Keratinocyte (primary cell): ENCODE measurements at regions not wholly inside any gene's neighbourhood (a gene's known extent, or its start where the extent isn't known, plus 50 kb on each side); places are given as distances from the start of the nearest gene placed in this dataset.

Experiments
- DNase-seq: peaks from one replicate; pipeline ENCODE4 v3.0.0-alpha.2; 2011; ENCODE audit warnings: low read depth, missing footprints, low spot score
- FAIRE-seq: peaks from 2 replicates; lab custom pipeline; 2011; peaks lifted over from hg19 to GRCh38; lab: Jason Lieb, UNC
- H2AFZ ChIP-seq: 2 replicates; pipeline ENCODE4 v1.6.0; 2012; ENCODE audit warnings: low read length, control low read depth, inconsistent platforms; ENCODE audit not compliant: control insufficient read depth
- H3K27ac ChIP-seq: 2 replicates; pipeline ENCODE4 v1.5.1; 2011; ENCODE audit warnings: low read length; ENCODE audit not compliant: control insufficient read depth, insufficient read depth
- H3K27me3 ChIP-seq: 3 replicates; pipeline ENCODE4 v1.6.0; 2011; ENCODE audit warnings: low read length; ENCODE audit not compliant: control insufficient read depth, insufficient read depth; ENCODE audit errors: extremely low read depth
- H3K36me3 ChIP-seq, 2 experiments: 2 replicates in 1 of 2; 3 replicates in 1 of 2; pipeline ENCODE4 v1.5.1; 2011; ENCODE audit warnings: low read length in 2 of 2, mild to moderate bottlenecking in 1 of 2; ENCODE audit not compliant: control insufficient read depth in 2 of 2, insufficient read depth in 2 of 2; ENCODE audit errors: extremely low read depth in 1 of 2
- H3K4me1 ChIP-seq: 3 replicates; pipeline ENCODE4 v1.5.1; 2011; ENCODE audit warnings: low read length; ENCODE audit not compliant: control insufficient read depth, insufficient read depth; ENCODE audit errors: extremely low read depth
- H3K4me2 ChIP-seq: 3 replicates; pipeline ENCODE4 v1.6.0; 2011; ENCODE audit warnings: low read depth, low read length; ENCODE audit not compliant: control insufficient read depth, insufficient read depth; ENCODE audit errors: extremely low read depth
- H3K4me3 ChIP-seq, 3 experiments: fragments of 200-600 bp in 1 of 3; sonication (generic) in 1 of 3; 2 replicates in 2 of 3; 3 replicates in 1 of 3; pipeline ENCODE4 v1.5.1; 2011 to 2016; ENCODE audit warnings: low read length in 3 of 3, mild to moderate bottlenecking in 3 of 3, control low read depth in 2 of 3, inconsistent platforms in 1 of 3, low read depth in 1 of 3, mixed read lengths in 1 of 3, mixed run types in 1 of 3, moderate library complexity in 1 of 3; ENCODE audit not compliant: control insufficient read depth in 2 of 3, insufficient read depth in 2 of 3; ENCODE audit errors: extremely low read depth in 1 of 3
- H3K79me2 ChIP-seq: 2 replicates; pipeline ENCODE4 v1.6.0; 2012; ENCODE audit warnings: low read length; ENCODE audit not compliant: control insufficient read depth, insufficient read depth
- H3K9ac ChIP-seq: 3 replicates; pipeline ENCODE4 v1.6.0; 2011; ENCODE audit warnings: low read length; ENCODE audit not compliant: control insufficient read depth, insufficient read depth; ENCODE audit errors: extremely low read depth
- H3K9me1 ChIP-seq: 3 replicates; pipeline ENCODE4 v1.6.0; 2011; ENCODE audit warnings: low read length; ENCODE audit not compliant: control insufficient read depth, insufficient read depth; ENCODE audit errors: extremely low read depth
- H3K9me3 ChIP-seq: 2 replicates; pipeline ENCODE4 v1.5.1; 2012; ENCODE audit warnings: low read depth, low read length; ENCODE audit not compliant: control insufficient read depth
- H4K20me1 ChIP-seq: 3 replicates; pipeline ENCODE4 v1.6.0; 2011; ENCODE audit warnings: low read length; ENCODE audit not compliant: control insufficient read depth, insufficient read depth; ENCODE audit errors: extremely low read depth
- CTCF ChIP-seq, 3 experiments: IDR thresholded peaks in 1 of 3; conservative IDR thresholded peaks in 1 of 3; optimal IDR thresholded peaks in 1 of 3; 2 replicates in 2 of 3; 3 replicates in 1 of 3; pipeline versions ENCODE3 to v1.5.1; 2011; ENCODE audit warnings: low read length in 3 of 3, mild to moderate bottlenecking in 3 of 3, moderate library complexity in 2 of 3, control low read depth in 1 of 3, inconsistent platforms in 1 of 3; ENCODE audit not compliant: insufficient read depth in 2 of 3; ENCODE audit errors: extremely low read depth in 1 of 3
- EZH2 ChIP-seq: IDR thresholded peaks from one replicate; pipeline ENCODE4 v1.6.1; 2012; ENCODE audit warnings: inconsistent platforms, mild to moderate bottlenecking, low read length, moderate library complexity
- dilution Hi-C: fragments of 300-500 bp; cut with MboI; formaldehyde crosslinking; loops from one replicate; pipeline ENCODE4 v1.7.0; 2020; ENCODE audit warnings: low sequenced_read_pairs; ENCODE audit not compliant: extremely low pct_ligation_motif_present

GRCh38 chr7:137165786-137166185 lies 177.7 kb downstream of the PTN start:
- Histone ChIP-seq H3K9me3 (no peaks in the 10 kb centered on the region), H3K36me3 (no peaks in the 10 kb centered on the region), H3K27ac (no peak overlapping the region), H2AFZ (no peak overlapping the region), H3K4me3 (no peak overlapping the region), H3K4me2 (no peak overlapping the region), H3K9me1 (no peaks in the 10 kb centered on the region), H3K9ac (no peak overlapping the region), H3K79me2 (no peaks in the 10 kb centered on the region), H4K20me1 (no peaks in the 10 kb centered on the region), H3K4me1 (no peaks in the 10 kb centered on the region), H3K27me3 (no peaks in the 10 kb centered on the region)
- no peak for TF ChIP-seq CTCF (optimal IDR thresholded peaks at IDR 0.05 in 1 of 3, IDR thresholded peaks at IDR 0.05 in 1 of 3, conservative IDR thresholded peaks at IDR 0.05 in 1 of 3; ENCODE audit: extremely low read depth in 1 of 3, insufficient read depth in 2 of 3, low read length in 3 of 3)
- no peak for TF ChIP-seq EZH2
- DNase-seq (no peak), FAIRE-seq (no peak)
- dilution Hi-C loops = no loop called here

GRCh38 chr7:137165241-137165640 lies 178.3 kb downstream of the PTN start:
- Histone ChIP-seq H3K4me1 (no peaks in the 10 kb centered on the region), H3K4me3 (no peak overlapping the region), H4K20me1 (no peaks in the 10 kb centered on the region), H3K79me2 (no peaks in the 10 kb centered on the region), H3K27me3 (no peaks in the 10 kb centered on the region), H3K4me2 (no peak overlapping the region), H3K9ac (no peak overlapping the region), H3K36me3 (no peaks in the 10 kb centered on the region), H2AFZ (no peak overlapping the region), H3K9me3 (no peaks in the 10 kb centered on the region), H3K9me1 (no peaks in the 10 kb centered on the region), H3K27ac (no peak overlapping the region)
- DNase-seq (no peak), FAIRE-seq (no peak)
- no peak for TF ChIP-seq CTCF (optimal IDR thresholded peaks at IDR 0.05 in 1 of 3, IDR thresholded peaks at IDR 0.05 in 1 of 3, conservative IDR thresholded peaks at IDR 0.05 in 1 of 3; ENCODE audit: extremely low read depth in 1 of 3, insufficient read depth in 2 of 3, low read length in 3 of 3)
- no peak for TF ChIP-seq EZH2
- dilution Hi-C loops = no loop called here
